ENCODE measurements at regions not wholly inside any gene's neighbourhood (a gene's known extent, or its start where the extent isn't known, plus 50 kb on each side); places are given as distances from the start of the nearest gene placed in this dataset.

DNA sequence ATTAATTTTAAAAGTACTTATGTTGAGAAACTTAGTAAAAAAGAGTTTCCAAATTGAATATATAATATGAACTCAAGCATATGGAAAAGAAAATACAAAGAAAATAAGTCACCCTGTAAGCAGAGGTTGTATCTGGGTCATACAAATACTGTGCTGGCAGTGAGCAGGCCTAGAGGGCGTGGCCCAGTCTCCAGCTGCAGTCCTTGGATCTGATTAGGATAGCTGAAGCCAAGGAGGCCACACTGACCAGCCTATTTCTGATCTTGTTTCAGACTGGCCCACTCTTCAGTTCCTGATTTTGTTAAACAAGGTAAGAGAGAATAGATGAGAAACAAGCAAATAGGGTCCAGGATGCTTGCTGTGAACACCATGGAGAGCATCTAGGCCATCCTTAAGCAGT is 228.8 kb downstream of the EPM2A start:
- TF ChIP-seq, protein P1, sequence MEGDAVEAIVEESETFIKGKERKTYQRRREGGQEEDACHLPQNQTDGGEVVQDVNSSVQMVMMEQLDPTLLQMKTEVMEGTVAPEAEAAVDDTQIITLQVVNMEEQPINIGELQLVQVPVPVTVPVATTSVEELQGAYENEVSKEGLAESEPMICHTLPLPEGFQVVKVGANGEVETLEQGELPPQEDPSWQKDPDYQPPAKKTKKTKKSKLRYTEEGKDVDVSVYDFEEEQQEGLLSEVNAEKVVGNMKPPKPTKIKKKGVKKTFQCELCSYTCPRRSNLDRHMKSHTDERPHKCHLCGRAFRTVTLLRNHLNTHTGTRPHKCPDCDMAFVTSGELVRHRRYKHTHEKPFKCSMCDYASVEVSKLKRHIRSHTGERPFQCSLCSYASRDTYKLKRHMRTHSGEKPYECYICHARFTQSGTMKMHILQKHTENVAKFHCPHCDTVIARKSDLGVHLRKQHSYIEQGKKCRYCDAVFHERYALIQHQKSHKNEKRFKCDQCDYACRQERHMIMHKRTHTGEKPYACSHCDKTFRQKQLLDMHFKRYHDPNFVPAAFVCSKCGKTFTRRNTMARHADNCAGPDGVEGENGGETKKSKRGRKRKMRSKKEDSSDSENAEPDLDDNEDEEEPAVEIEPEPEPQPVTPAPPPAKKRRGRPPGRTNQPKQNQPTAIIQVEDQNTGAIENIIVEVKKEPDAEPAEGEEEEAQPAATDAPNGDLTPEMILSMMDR (IDR thresholded peaks at IDR 0.05), result no peak
- no peak for TF ChIP-seq TEAD4 (CRISPR knock-in tag; IDR thresholded peaks at IDR 0.05)
- TF ChIP-seq FOXJ3 (CRISPR knock-in tag; IDR thresholded peaks at IDR 0.05; ENCODE audit: borderline replicate concordance), result no peak
- TF ChIP-seq NR2C2 (CRISPR knock-in tag; IDR thresholded peaks at IDR 0.05), result no peak
- TF ChIP-seq, protein P2, sequence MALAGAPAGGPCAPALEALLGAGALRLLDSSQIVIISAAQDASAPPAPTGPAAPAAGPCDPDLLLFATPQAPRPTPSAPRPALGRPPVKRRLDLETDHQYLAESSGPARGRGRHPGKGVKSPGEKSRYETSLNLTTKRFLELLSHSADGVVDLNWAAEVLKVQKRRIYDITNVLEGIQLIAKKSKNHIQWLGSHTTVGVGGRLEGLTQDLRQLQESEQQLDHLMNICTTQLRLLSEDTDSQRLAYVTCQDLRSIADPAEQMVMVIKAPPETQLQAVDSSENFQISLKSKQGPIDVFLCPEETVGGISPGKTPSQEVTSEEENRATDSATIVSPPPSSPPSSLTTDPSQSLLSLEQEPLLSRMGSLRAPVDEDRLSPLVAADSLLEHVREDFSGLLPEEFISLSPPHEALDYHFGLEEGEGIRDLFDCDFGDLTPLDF (CRISPR knock-in tag; IDR thresholded peaks at IDR 0.05), result no peak

Measured in WTC11 (cell line).